Hepatocyte (in vitro differentiated cells): ENCODE measurements at regions not wholly inside any gene's neighbourhood (a gene's known extent, or its start where the extent isn't known, plus 50 kb on each side); places are given as distances from the start of the nearest gene placed in this dataset.
"Not testable (repeated sequence)": the region's sequence is repeated elsewhere in the genome, so short reads cannot be mapped to it uniquely, and the experiment has no call there.

ENCODE experiments used
- DNase-seq: peaks from one replicate; pipeline ENCODE4 v3.0.0-alpha.2; 2016; ENCODE audit warnings: low spot score
- H2AFZ ChIP-seq: fragments of 200-600 bp; sonication (generic); 2 replicates; pipeline ENCODE4 v1.6.0; 2016; ENCODE audit warnings: antibody characterized with exemption, mild to moderate bottlenecking
- H3K27ac ChIP-seq: fragments of 200-600 bp; sonication (generic); 2 replicates; pipeline ENCODE4 v1.5.1; 2016; ENCODE audit warnings: mild to moderate bottlenecking
- H3K27me3 ChIP-seq: fragments of 200-600 bp; sonication (generic); 2 replicates; pipeline ENCODE4 v1.6.1; 2016
- H3K36me3 ChIP-seq: fragments of 200-600 bp; sonication (generic); replicated peaks from 2 replicates; pipeline ENCODE4 v1.5.1; 2016; ENCODE audit warnings: low read depth; ENCODE audit not compliant: insufficient read depth
- H3K4me1 ChIP-seq: fragments of 200-600 bp; sonication (generic); 2 replicates; pipeline ENCODE4 v1.5.1; 2016; ENCODE audit warnings: mild to moderate bottlenecking, moderate library complexity; ENCODE audit not compliant: insufficient read depth
- H3K4me2 ChIP-seq: fragments of 200-600 bp; sonication (generic); 2 replicates; pipeline ENCODE4 v1.6.0; 2016
- H3K4me3 ChIP-seq: fragments of 200-600 bp; sonication (generic); 2 replicates; pipeline ENCODE4 v1.5.1; 2016; ENCODE audit warnings: mild to moderate bottlenecking
- H3K79me2 ChIP-seq: fragments of 200-600 bp; sonication (generic); 2 replicates; pipeline ENCODE4 v1.6.0; 2017; ENCODE audit warnings: mild to moderate bottlenecking
- H3K9me2 ChIP-seq: fragments of 200-600 bp; sonication (generic); replicated peaks from 2 replicates; pipeline ENCODE4 v1.6.0; 2017; ENCODE audit warnings: mild to moderate bottlenecking; ENCODE audit not compliant: insufficient read depth
- H3K9me3 ChIP-seq: fragments of 200-600 bp; sonication (generic); 2 replicates; pipeline ENCODE4 v1.5.1; 2016; ENCODE audit warnings: low read depth, mild to moderate bottlenecking
- H4K20me1 ChIP-seq: fragments of 200-600 bp; sonication (generic); 2 replicates; pipeline ENCODE4 v1.6.0; 2016; ENCODE audit warnings: mild to moderate bottlenecking; ENCODE audit not compliant: insufficient read depth, poor library complexity, severe bottlenecking
- CTCF ChIP-seq: fragments of 200-600 bp; sonication (generic); IDR thresholded peaks from 2 replicates; pipeline ENCODE4 v1.5.1; 2016; ENCODE audit warnings: antibody characterized with exemption, mild to moderate bottlenecking; ENCODE audit not compliant: poor library complexity
- EZH2 ChIP-seq: fragments of 200-600 bp; sonication (generic); IDR thresholded peaks from 2 replicates; pipeline ENCODE4 v1.6.1; 2016; ENCODE audit warnings: antibody characterized with exemption, mild to moderate bottlenecking, borderline replicate concordance
- EZH2phosphoT487 ChIP-seq: fragments of 200-600 bp; sonication (generic); IDR thresholded peaks from one replicate; pipeline ENCODE4 v1.6.1; 2018; ENCODE audit warnings: antibody characterized with exemption, mild to moderate bottlenecking, low read depth, moderate library complexity; ENCODE audit not compliant: unreplicated experiment, severe bottlenecking
- WGBS: methylation state at CpG from one replicate; pipeline ENCODE4 v1.1.6; 2016; ENCODE audit warnings: low lambda C conversion rate; ENCODE audit errors: missing lambda C conversion rate; 5-methylcytosine and 5-hydroxymethylcytosine counted together

- no peaks in the 10 kb centered on the region for H3K27me3 ChIP-seq
- no peak overlapping the region for H3K27ac ChIP-seq
- no peaks in the 10 kb centered on the region for H4K20me1 ChIP-seq
- H2AFZ ChIP-seq, result no peak overlapping the region
- no peaks in the 10 kb centered on the region for H3K4me1 ChIP-seq
- no peak overlapping the region for H3K4me2 ChIP-seq
- H3K9me3 ChIP-seq, result no peaks in the 10 kb centered on the region
- H3K9me2 ChIP-seq, result no peaks in the 10 kb centered on the region
- TF ChIP-seq EZH2 (no peak), EZH2phosphoT487 (no peak), CTCF (no peak)
- no peaks in the 10 kb centered on the region for H3K36me3 ChIP-seq
- no peak overlapping the region for H3K4me3 ChIP-seq
- no peak for DNase-seq
- no peaks in the 10 kb centered on the region for H3K79me2 ChIP-seq
These were observed 154.3 kb downstream of the POLR1F start for GRCh38 chr7:19554581-19554980.

- Histone ChIP-seq H3K36me3 (no peaks in the 10 kb centered on the region), H3K9me3 (no peaks in the 10 kb centered on the region), H4K20me1 (no peaks in the 10 kb centered on the region), H3K27me3 (no peaks in the 10 kb centered on the region), H3K9me2 (no peaks in the 10 kb centered on the region), H3K27ac (no peak overlapping the region), H3K4me3 (no peak overlapping the region), H3K79me2 (no peaks in the 10 kb centered on the region), H2AFZ (no peak overlapping the region), H3K4me2 (no peak overlapping the region), H3K4me1 (no peaks in the 10 kb centered on the region)
- DNase-seq, result no peak
- TF ChIP-seq CTCF, result no peak
- TF ChIP-seq EZH2, result no peak
- no peak for TF ChIP-seq EZH2phosphoT487
- WGBS, result 91% methylated on average over 2 of the region's 2 CpGs
These were observed 156.3 kb downstream of the POLR1F start for GRCh38 chr7:19552576-19552975.

GRCh38 chr7:19549246-19549645, 159.6 kb downstream of the POLR1F start:
- DNase-seq, H2AFZ ChIP-seq, H3K4me2 ChIP-seq, H3K9me2 ChIP-seq, H4K20me1 ChIP-seq, H3K79me2 ChIP-seq, H3K9me3 ChIP-seq, H3K27me3 ChIP-seq, H3K4me1 ChIP-seq, H3K4me3 ChIP-seq, H3K27ac ChIP-seq, H3K36me3 ChIP-seq: not testable (repeated sequence)
- WGBS, result 92% methylated on average over 4 of the region's 5 CpGs

- Histone ChIP-seq H3K27me3 (no peaks in the 10 kb centered on the region), H3K9me3 (no peaks in the 10 kb centered on the region), H3K4me3 (no peak overlapping the region), H3K79me2 (no peaks in the 10 kb centered on the region), H4K20me1 (no peaks in the 10 kb centered on the region), H3K27ac (no peak overlapping the region), H2AFZ (no peak overlapping the region), H3K9me2 (no peaks in the 10 kb centered on the region), H3K4me1 (no peaks in the 10 kb centered on the region), H3K4me2 (peak overlapping the region; percentile 28), H3K36me3 (no peaks in the 10 kb centered on the region)
- no peak for TF ChIP-seq EZH2
- TF ChIP-seq EZH2phosphoT487, result no peak
- TF ChIP-seq CTCF, result no peak
- no peak for DNase-seq
- WGBS, result 42% methylated on average over 4 of the region's 4 CpGs
These were observed 170.9 kb downstream of the POLR1F start for GRCh38 chr7:19537942-19538401.
